Endothelial cell of umbilical vein (primary cell): ENCODE measurements at regions not wholly inside any gene's neighbourhood (a gene's known extent, or its start where the extent isn't known, plus 50 kb on each side); places are given as distances from the start of the nearest gene placed in this dataset.

Experiments used
- BruUV-seq: library from RNA; stranded (reverse); fragments of 400-500 nt; replicated peaks from 2 replicates; lab custom pipeline; 2021; lab: Mats Ljungman, UMichigan
- CTCF ChIA-PET: fragments of 300-600, 350-600 bp; sonication (Branson Sonifier 250); formaldehyde crosslinking; loops from one replicate; lab custom pipeline; 2021; ENCODE audit warnings: antibody characterized with exemption, inconsistent platforms; lab: Charles Lee
- POLR2A ChIA-PET: fragments of 300-600, 350-600 bp; sonication (Branson Sonifier 250); formaldehyde crosslinking; loops from one replicate; lab custom pipeline; 2021; ENCODE audit warnings: antibody characterized with exemption, inconsistent platforms; lab: Charles Lee
- DNase-seq: peaks from one replicate; pipeline ENCODE4 v3.0.0-alpha.2; 2011; ENCODE audit warnings: low read depth, low spot score
- FAIRE-seq: peaks from 2 replicates; lab custom pipeline; 2011; peaks lifted over from hg19 to GRCh38; lab: Jason Lieb, UNC
- H2AFZ ChIP-seq: 2 replicates; pipeline ENCODE4 v1.6.0; 2012; ENCODE audit warnings: low read depth, low read length, control low read depth, inconsistent platforms
- H3K27ac ChIP-seq: 2 replicates; pipeline ENCODE4 v1.5.1; 2011; ENCODE audit warnings: low read depth, mild to moderate bottlenecking, control low read depth, low read length, moderate library complexity; ENCODE audit not compliant: insufficient read depth
- H3K27me3 ChIP-seq, 2 experiments: 2 replicates each; pipeline versions ENCODE4 v1.6.0 to v1.6.1; 2011; ENCODE audit warnings: low read length in 2 of 2, mixed read lengths in 1 of 2; ENCODE audit not compliant: control insufficient read depth in 2 of 2, insufficient read depth in 2 of 2
- H3K36me3 ChIP-seq, 2 experiments: 2 replicates in 1 of 2; 3 replicates in 1 of 2; pipeline ENCODE4 v1.5.1; 2011; ENCODE audit warnings: low read length in 2 of 2, mild to moderate bottlenecking in 1 of 2, moderate library complexity in 1 of 2; ENCODE audit not compliant: control insufficient read depth in 2 of 2, insufficient read depth in 2 of 2; ENCODE audit errors: extremely low read depth in 1 of 2
- H3K4me1 ChIP-seq: 3 replicates; pipeline ENCODE4 v1.5.1; 2011; ENCODE audit warnings: mild to moderate bottlenecking, low read length; ENCODE audit not compliant: control insufficient read depth, insufficient read depth; ENCODE audit errors: extremely low read depth
- H3K4me2 ChIP-seq: 2 replicates; pipeline ENCODE4 v1.6.1; 2011; ENCODE audit warnings: low read length, control low read depth, mixed read lengths; ENCODE audit not compliant: insufficient read depth
- H3K4me3 ChIP-seq, 3 experiments: fragments of 200-600 bp in 1 of 3; sonication (generic), shearing (Covaris generic) in 1 of 3; replicated peaks in 1 of 3; 2 replicates each; pipeline ENCODE4 v1.5.1; 2011 to 2016; ENCODE audit warnings: control low read depth in 3 of 3, low read length in 3 of 3, mild to moderate bottlenecking in 2 of 3, inconsistent platforms in 1 of 3, low read depth in 1 of 3, moderate library complexity in 1 of 3; ENCODE audit not compliant: insufficient read depth in 1 of 3
- H3K79me2 ChIP-seq: 2 replicates; pipeline ENCODE4 v1.6.0; 2012; ENCODE audit warnings: low read length, inconsistent platforms; ENCODE audit not compliant: control insufficient read depth, insufficient read depth
- H3K9ac ChIP-seq: replicated peaks from 2 replicates; pipeline ENCODE3; 2011; ENCODE audit warnings: low read length, control low read depth; ENCODE audit not compliant: insufficient read depth; ENCODE audit errors: extremely low read depth
- H3K9me1 ChIP-seq: replicated peaks from 3 replicates; pipeline ENCODE4 v1.6.0; 2011; ENCODE audit warnings: mild to moderate bottlenecking, low read length; ENCODE audit not compliant: control insufficient read depth, insufficient read depth; ENCODE audit errors: extremely low read depth
- H3K9me3 ChIP-seq: replicated peaks from 2 replicates; pipeline ENCODE4 v1.5.1; 2012; ENCODE audit warnings: low read length, inconsistent platforms; ENCODE audit not compliant: control insufficient read depth, insufficient read depth
- H4K20me1 ChIP-seq: replicated peaks from 2 replicates; pipeline ENCODE3; 2011; ENCODE audit warnings: mild to moderate bottlenecking, low read length; ENCODE audit not compliant: control insufficient read depth, insufficient read depth; ENCODE audit errors: extremely low read depth
- CTCF ChIP-seq, 2 donors: IDR thresholded peaks; 1 replicate in 1 of 2; 2 replicates in 1 of 2; pipeline ENCODE4 v1.5.1; 2011; ENCODE audit warnings: low read length in 2 of 2, mild to moderate bottlenecking in 2 of 2, moderate library complexity in 2 of 2, control low read depth in 1 of 2, inconsistent platforms in 1 of 2, low read depth in 1 of 2; ENCODE audit not compliant: insufficient read depth in 1 of 2; ENCODE audit errors: extremely low read depth in 1 of 2
- EZH2 ChIP-seq: IDR thresholded peaks from 2 replicates; pipeline ENCODE4 v1.6.1; 2012; ENCODE audit warnings: borderline replicate concordance, low read depth, mild to moderate bottlenecking, moderate library complexity, low read length, inconsistent platforms; ENCODE audit not compliant: severe bottlenecking
- FOS ChIP-seq: IDR thresholded peaks from 2 replicates; pipeline ENCODE4 v1.6.1; 2011; ENCODE audit warnings: mild to moderate bottlenecking, low read length, moderate library complexity, borderline replicate concordance; ENCODE audit not compliant: insufficient read depth
- GATA2 ChIP-seq: IDR thresholded peaks from 2 replicates; pipeline ENCODE4 v1.7.0; 2011; ENCODE audit warnings: low read depth, mild to moderate bottlenecking, moderate library complexity, mixed read lengths, low read length; ENCODE audit not compliant: insufficient read length, insufficient read depth
- JUN ChIP-seq: IDR thresholded peaks from 2 replicates; pipeline ENCODE4 v1.6.1; 2011; ENCODE audit warnings: borderline replicate concordance, low read depth; ENCODE audit not compliant: insufficient read length, insufficient read depth
- MAX ChIP-seq: IDR thresholded peaks from 2 replicates; pipeline ENCODE4 v1.6.1; 2011; ENCODE audit not compliant: insufficient read depth, insufficient read length
- MYC ChIP-seq: IDR thresholded peaks from one replicate; pipeline ENCODE4 v1.6.1; 2011; ENCODE audit warnings: mild to moderate bottlenecking, low read depth, low read length
- POLR2A ChIP-seq: IDR thresholded peaks from 2 replicates; pipeline ENCODE4 v1.6.1; 2012; ENCODE audit warnings: low read depth, mild to moderate bottlenecking, control low read depth, low read length
- POLR2AphosphoS5 ChIP-seq: IDR thresholded peaks from 2 replicates; pipeline ENCODE4 v1.6.1; 2012; ENCODE audit warnings: low read depth, mild to moderate bottlenecking, control low read depth, low read length, moderate library complexity; ENCODE audit not compliant: insufficient read depth
- dilution Hi-C: fragments of 300-500 bp; cut with MboI; formaldehyde crosslinking; loops from one replicate; pipeline ENCODE4 v1.15.0; 2019; ENCODE audit warnings: low sequenced_read_pairs; ENCODE audit not compliant: extremely low pct_ligation_motif_present
- intact Hi-C: fragments of 100-400 bp; cut with micrococcal nuclease; formaldehyde crosslinking; loops from one replicate; pipeline ENCODE4 v1.10.0; 2022

DNA sequence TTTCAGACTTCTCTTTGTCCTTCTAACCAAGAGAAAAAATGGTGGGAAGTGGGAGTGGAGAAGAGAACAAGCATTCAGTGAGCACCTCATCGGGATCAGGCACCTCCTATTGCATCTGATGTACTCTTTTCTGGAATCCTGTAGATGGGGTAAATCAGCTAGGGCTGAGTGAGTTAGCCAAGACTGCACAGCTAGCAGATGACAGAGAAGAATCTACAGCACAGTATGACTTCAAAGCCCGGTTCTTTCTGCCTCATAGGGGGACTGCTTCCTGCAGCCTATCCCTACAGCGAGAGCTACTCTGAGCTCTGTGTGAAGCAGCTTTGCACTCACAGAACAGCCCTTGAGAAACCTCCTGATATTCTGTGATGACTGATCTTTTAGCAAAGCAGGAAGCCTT lies 275.2 kb upstream of the MEIS2 start:
- no peak overlapping the region for H3K27ac ChIP-seq
- ChIA-PET POLR2A (no interaction called here), CTCF (no interaction called here)
- no TSS peak for BruUV-seq
- no peaks in the 10 kb centered on the region for H3K4me1 ChIP-seq
- no peaks in the 10 kb centered on the region for H3K9me1 ChIP-seq
- FAIRE-seq (no peak), DNase-seq (no peak)
- H4K20me1 ChIP-seq: no peaks in the 10 kb centered on the region
- H3K9ac ChIP-seq: no peak overlapping the region
- H3K36me3 ChIP-seq: no peaks in the 10 kb centered on the region
- H3K4me2 ChIP-seq: no peak overlapping the region
- H2AFZ ChIP-seq: no peak overlapping the region
- H3K4me3 ChIP-seq: no peak overlapping the region
- H3K9me3 ChIP-seq: no peaks in the 10 kb centered on the region
- no peaks in the 10 kb centered on the region for H3K27me3 ChIP-seq
- intact Hi-C loops: no loop called here
- TF ChIP-seq JUN (no peak), POLR2AphosphoS5 (no peak), FOS (no peak), POLR2A (no peak), CTCF (IDR thresholded peaks at IDR 0.05; ENCODE audit: extremely low read depth in 1 of 2, insufficient read depth in 1 of 2, low read depth in 1 of 2, low read length in 2 of 2) (no peak), EZH2 (no peak), MYC (no peak), GATA2 (no peak), MAX (no peak)
- dilution Hi-C loops: no loop called here
- H3K79me2 ChIP-seq: no peaks in the 10 kb centered on the region
